ENCODE measurements at regions not wholly inside any gene's neighbourhood (a gene's known extent, or its start where the extent isn't known, plus 50 kb on each side); places are given as distances from the start of the nearest gene placed in this dataset.

- no peak for TF ChIP-seq CTCF (IDR thresholded peaks at IDR 0.05; ENCODE audit: low read length)
- no peak for TF ChIP-seq EZH2 (optimal IDR thresholded peaks at IDR 0.05; ENCODE audit: low read depth, low read length)
- no peak for TF ChIP-seq EZH2phosphoT487 (IDR thresholded peaks at IDR 0.05; ENCODE audit: low read length)
These were observed 117.6 kb upstream of the HMHB1 start for GRCh38 chr5:143694357-143694756.

Data from MM.1S (cell line).